RWPE2 (cell line): ENCODE measurements at regions not wholly inside any gene's neighbourhood (a gene's known extent, or its start where the extent isn't known, plus 50 kb on each side); places are given as distances from the start of the nearest gene placed in this dataset.

Experiments used
- ATAC-seq: fragments of 200-7000 bp; cut with Tn5 transposase; 3 replicates; pipeline ENCODE4 v1.9.1; 2021; ENCODE audit warnings: low read depth
- DNase-seq: peaks from one replicate; pipeline ENCODE4 v3.0.0-alpha.2; 2020; ENCODE audit warnings: low spot score
- H3K27ac ChIP-seq: fragments of 450-650 bp; 2 replicates; pipeline ENCODE4 v1.5.1; 2017; ENCODE audit warnings: mild to moderate bottlenecking; ENCODE audit not compliant: poor library complexity, severe bottlenecking
- H3K27me3 ChIP-seq: fragments of 250-450 bp; sonication (Bioruptor Pico); 2 replicates; pipeline ENCODE4 v1.5.1; 2021; ENCODE audit warnings: mild to moderate bottlenecking, moderate library complexity; ENCODE audit not compliant: insufficient read depth, poor library complexity, severe bottlenecking
- H3K36me3 ChIP-seq: fragments of 250-450 bp; sonication (Bioruptor Pico); 2 replicates; pipeline ENCODE4 v1.5.1; 2020; ENCODE audit warnings: low read depth, mild to moderate bottlenecking, moderate library complexity
- H3K4me1 ChIP-seq: fragments of 250-450 bp; sonication (Bioruptor Pico); 2 replicates; pipeline ENCODE4 v1.5.1; 2021; ENCODE audit warnings: mild to moderate bottlenecking, moderate library complexity; ENCODE audit not compliant: insufficient read depth, poor library complexity, severe bottlenecking
- H3K4me3 ChIP-seq: fragments of 250-450 bp; sonication (Bioruptor Pico); 2 replicates; pipeline ENCODE4 v1.5.1; 2021; ENCODE audit warnings: mild to moderate bottlenecking, moderate library complexity; ENCODE audit not compliant: severe bottlenecking
- H3K9me3 ChIP-seq: fragments of 250-450 bp; sonication (Bioruptor Pico); 2 replicates; pipeline ENCODE4 v1.5.1; 2021; ENCODE audit warnings: mild to moderate bottlenecking, moderate library complexity; ENCODE audit not compliant: severe bottlenecking
- CTCF ChIP-seq: fragments of 450-650 bp; IDR thresholded peaks from one replicate; pipeline ENCODE4 v1.5.1; 2017; ENCODE audit warnings: mild to moderate bottlenecking, moderate library complexity; ENCODE audit not compliant: poor library complexity, severe bottlenecking

GRCh38 chr1:115893545-115893944 lies 52.6 kb upstream of the NHLH2 start:
- TF ChIP-seq CTCF = no peak
- Histone ChIP-seq H3K36me3 (no peaks in the 10 kb centered on the region), H3K4me3 (no peak overlapping the region), H3K4me1 (no peaks in the 10 kb centered on the region), H3K27me3 (no peaks in the 10 kb centered on the region), H3K9me3 (no peaks in the 10 kb centered on the region), H3K27ac (no peak overlapping the region)
- DNase-seq = no peak
- ATAC-seq = no peak

GRCh38 chr1:115898020-115898419 lies 57.1 kb upstream of the NHLH2 start:
- H3K9me3 ChIP-seq = no peaks in the 10 kb centered on the region
- DNase-seq = no peak
- H3K4me3 ChIP-seq = no peak overlapping the region
- no peak for TF ChIP-seq CTCF
- H3K27ac ChIP-seq = no peak overlapping the region
- H3K36me3 ChIP-seq = no peaks in the 10 kb centered on the region
- no peaks in the 10 kb centered on the region for H3K27me3 ChIP-seq
- no peaks in the 10 kb centered on the region for H3K4me1 ChIP-seq
- ATAC-seq = no peak

GRCh38 chr1:115900856-115901255 lies 59.9 kb upstream of the NHLH2 start:
- Histone ChIP-seq H3K36me3 (no peaks in the 10 kb centered on the region), H3K27ac (no peak overlapping the region), H3K4me1 (no peaks in the 10 kb centered on the region), H3K4me3 (no peak overlapping the region), H3K27me3 (no peaks in the 10 kb centered on the region), H3K9me3 (no peaks in the 10 kb centered on the region)
- ATAC-seq (no peak), DNase-seq (no peak)
- no peak for TF ChIP-seq CTCF

- DNase-seq (no peak), ATAC-seq (no peak)
- no peak for TF ChIP-seq CTCF
- no peak overlapping the region for H3K4me3 ChIP-seq
- H3K4me1 ChIP-seq = no peaks in the 10 kb centered on the region
- no peak overlapping the region for H3K27ac ChIP-seq
- no peaks in the 10 kb centered on the region for H3K27me3 ChIP-seq
- no peaks in the 10 kb centered on the region for H3K36me3 ChIP-seq
- H3K9me3 ChIP-seq = no peaks in the 10 kb centered on the region
Measured at GRCh38 chr1:115906627-115907026, 65.7 kb upstream of the NHLH2 start.

- TF ChIP-seq CTCF = no peak
- DNase-seq (no peak), ATAC-seq (no peak)
- H3K9me3 ChIP-seq = no peaks in the 10 kb centered on the region
- no peaks in the 10 kb centered on the region for H3K36me3 ChIP-seq
- H3K27me3 ChIP-seq = no peaks in the 10 kb centered on the region
- no peaks in the 10 kb centered on the region for H3K4me1 ChIP-seq
- H3K27ac ChIP-seq = no peak overlapping the region
- no peak overlapping the region for H3K4me3 ChIP-seq
Measured at GRCh38 chr1:115907092-115907491, 66.2 kb upstream of the NHLH2 start.
